HG02885 (cell line): ENCODE measurements at regions not wholly inside any gene's neighbourhood (a gene's known extent, or its start where the extent isn't known, plus 50 kb on each side); places are given as distances from the start of the nearest gene placed in this dataset.
A peak's percentile ranks its signal among the peaks of the same experiment; 100 is the strongest.

Source experiments
- ATAC-seq: cut with Tn5 transposase; IDR thresholded peaks from one replicate; pipeline ENCODE4 v1.9.1; 2021; ENCODE audit warnings: mild to moderate bottlenecking; ENCODE audit not compliant: unreplicated experiment, poor library complexity

GRCh38 chr6:166106076-166106686 lies 61.5 kb downstream of the TBXT start:
- peak; percentile 87 for ATAC-seq

- ATAC-seq, result peak; percentile 23
Measured at GRCh38 chr6:166105341-166106075, 62.1 kb downstream of the TBXT start.

- no peak for ATAC-seq
Measured at GRCh38 chr6:166104872-166105271, 62.8 kb downstream of the TBXT start.

DNA sequence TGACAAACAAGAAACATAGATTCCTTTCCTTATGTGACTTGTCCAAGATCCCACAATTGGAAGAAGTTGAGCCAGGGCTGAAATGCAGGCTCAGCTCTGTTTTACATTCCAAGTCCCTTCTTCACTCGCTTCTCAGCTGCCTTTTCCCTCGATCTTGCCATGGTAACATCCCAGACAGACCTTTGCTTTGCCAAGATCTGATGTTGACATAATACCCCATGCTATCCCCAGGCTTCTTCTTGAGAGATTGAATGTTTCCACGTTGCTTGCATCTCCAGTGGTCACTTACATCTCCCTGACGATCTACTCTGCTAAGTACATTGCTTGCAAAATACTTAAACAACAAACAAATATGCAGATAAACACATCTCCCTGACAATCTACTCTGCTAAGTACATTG lies 63.5 kb downstream of the TBXT start:
- no peak for ATAC-seq

DNA sequence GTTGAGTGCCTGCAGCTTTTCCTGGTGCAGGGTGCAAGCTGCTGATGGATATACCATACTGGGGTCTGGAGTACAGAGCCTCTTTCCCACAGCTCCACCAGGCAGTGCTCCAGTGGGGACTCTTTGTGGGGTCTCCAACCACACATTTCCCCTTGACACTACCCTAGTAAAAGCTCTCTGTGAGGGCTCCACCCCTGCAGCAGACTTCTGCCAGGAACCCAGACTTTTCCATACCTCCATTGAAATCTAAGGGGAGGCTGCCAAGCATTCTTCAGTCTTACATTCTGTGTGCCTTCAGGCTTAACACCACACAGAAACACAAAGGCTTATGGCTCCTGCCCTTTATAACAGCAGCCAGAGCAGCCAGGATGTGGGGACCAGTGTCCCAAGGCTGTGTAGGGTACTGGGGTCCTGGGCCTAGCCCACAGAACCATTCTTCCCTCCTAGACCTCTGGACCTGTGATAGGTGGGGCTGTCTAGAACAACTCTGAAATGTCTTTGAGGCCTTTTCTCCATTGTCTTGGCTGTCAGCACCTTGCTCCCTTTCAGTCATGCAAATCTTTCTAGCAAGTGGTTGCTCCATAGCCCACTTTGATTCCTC lies 65.7 kb downstream of the TBXT start:
- no peak for ATAC-seq

DNA sequence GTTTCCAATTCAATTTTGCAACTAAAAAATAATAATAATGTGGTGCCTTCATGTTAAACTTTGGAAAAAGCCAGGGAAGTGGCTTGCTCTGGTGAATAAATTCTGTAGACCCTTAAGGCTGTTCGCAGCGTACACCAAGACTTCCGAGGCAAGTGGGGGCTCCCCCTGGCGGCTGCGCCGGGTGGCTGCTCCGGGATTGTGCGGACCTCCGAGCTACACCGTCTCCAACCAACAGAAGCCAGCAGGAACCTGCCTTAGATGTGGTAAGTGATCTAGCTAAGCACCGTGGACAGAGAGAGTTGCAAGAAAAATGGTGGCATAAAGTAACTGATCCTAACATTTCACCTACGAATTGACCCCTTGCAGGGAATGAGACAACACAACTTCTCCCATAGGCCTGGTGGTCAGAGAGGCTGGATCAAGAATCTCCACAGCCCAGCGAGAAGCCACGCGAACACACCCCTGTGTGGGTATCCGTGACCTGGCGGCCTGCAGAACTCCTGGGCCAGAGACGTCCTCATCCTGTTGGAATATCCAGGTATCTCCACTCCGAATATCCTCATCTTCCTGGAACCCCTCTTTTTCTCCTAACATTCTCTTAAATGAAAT lies 69.6 kb downstream of the TBXT start:
- peak; percentile 98 for ATAC-seq

- ATAC-seq, result no peak
Measured at GRCh38 chr6:166087852-166088251, 79.8 kb downstream of the TBXT start.

- ATAC-seq, result no peak
Measured at GRCh38 chr6:166087246-166087645, 80.4 kb downstream of the TBXT start.

DNA sequence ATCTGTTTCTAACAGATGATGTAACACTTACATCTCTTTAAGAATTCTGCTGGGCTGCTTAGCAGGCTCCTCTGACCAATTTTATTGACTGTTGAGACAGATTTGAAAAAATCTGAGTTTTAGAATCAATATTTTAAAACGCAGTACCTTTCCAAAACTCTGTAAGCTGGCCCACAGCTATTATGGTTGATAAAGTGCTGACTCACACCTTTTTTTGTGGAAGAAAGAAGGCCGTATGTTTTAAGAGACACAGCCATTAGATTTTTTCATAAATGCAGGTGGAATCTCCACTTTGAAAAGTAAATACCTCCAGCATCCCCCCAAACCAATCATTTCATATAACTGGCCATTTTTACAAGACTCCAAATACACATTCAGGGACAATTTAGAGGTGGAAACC lies 82.2 kb downstream of the TBXT start:
- no peak for ATAC-seq

DNA sequence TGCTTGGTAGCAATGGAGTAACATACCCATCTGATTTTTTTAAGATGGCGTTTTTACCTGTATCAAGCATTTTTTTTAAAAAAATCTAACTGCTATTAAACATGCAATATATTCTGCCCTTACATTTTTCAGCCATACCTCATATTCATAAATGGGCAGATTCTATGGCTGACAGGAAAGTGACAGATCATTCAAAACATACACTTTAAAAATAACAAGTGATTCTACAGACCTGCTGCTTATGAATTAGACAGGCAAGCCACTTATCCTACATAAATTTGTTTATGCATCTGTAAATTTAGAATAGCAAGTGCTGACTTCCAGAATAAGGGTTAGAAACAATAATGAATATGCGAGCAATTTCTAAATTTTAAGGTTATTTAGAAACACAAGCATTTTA lies 82.7 kb downstream of the TBXT start:
- ATAC-seq, result no peak

DNA sequence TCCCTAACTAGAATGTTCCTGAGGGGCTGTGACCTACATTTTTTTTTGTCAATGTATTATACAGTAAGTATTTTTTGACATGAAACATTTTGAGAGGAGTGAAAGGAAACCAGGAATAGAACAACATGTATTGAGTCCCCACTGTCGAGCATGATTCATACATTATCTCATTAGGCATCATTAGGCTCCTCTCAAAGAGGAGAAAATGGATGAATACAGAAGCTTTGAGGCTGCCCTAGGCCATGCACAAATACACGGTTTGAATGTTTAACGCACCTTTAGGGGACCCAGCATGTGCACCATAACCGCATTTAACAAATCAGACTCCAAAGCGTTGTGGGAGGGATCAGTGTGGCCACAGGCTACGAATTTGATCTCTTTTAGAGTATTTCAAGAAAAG lies 87.8 kb downstream of the TBXT start:
- no peak for ATAC-seq

DNA sequence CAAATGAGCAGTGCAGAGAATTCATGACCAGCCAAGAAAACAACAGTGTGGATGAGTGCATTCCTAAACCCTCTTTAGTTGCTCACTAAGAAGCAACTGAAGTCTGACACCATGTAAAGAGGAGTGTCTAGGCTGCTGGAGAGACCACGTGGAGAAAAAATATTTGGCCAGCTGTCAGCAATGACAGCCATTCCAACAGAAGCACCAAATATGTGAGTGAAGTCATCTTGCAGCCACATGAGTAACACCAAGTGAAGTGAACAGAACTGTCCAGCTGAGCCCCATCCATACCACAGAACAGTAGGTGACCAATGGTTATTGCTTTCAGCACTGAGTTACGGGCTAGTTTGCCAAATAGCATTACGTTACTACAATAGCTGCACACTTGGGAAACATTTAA lies 89.4 kb downstream of the TBXT start:
- no peak for ATAC-seq

DNA sequence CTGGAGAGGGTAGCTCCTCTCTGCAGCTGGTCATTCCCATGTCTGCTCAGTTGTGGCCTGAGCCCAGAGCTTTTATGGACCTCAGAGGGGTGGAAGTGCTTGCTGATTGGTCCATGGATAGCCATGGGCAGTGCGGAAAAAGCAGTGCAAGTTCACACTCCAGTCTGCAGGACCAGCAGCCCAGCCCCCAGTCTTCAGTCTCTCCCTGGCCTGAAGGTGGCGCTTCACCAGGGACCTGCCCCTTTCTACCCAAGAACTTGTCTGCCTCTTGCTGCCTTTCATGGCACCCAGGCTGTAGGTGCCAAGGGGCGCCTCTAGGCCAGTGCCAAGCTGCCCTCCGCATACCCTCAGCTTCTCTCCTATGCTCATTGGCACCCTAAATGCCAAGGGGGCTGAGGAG lies 91.0 kb downstream of the TBXT start:
- ATAC-seq, result no peak

GRCh38 chr6:166075925-166076324 lies 91.7 kb downstream of the TBXT start:
- no peak for ATAC-seq

- ATAC-seq, result no peak
Measured at GRCh38 chr6:166075186-166075585, 92.5 kb downstream of the TBXT start.

DNA sequence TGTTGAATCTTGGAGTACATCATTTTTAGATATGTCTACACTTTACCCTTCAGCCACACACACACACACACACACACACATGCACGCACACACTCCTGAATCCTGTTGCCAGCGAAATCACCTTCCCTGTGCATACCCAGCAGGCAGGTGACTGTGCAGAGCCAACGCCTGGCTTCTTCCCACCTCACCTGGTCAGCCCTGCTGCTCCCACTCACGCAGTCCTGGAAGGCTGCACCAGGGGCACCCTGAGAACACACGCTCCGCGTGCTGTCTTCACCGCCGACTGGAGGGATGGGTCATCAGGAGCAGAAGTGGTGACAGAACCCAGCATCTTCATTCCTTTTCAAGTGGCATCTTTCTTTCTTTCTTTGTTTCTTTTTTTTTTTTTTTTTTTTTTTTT lies 94.6 kb downstream of the TBXT start:
- ATAC-seq, result no peak

GRCh38 chr6:166068768-166069167 lies 98.9 kb downstream of the TBXT start:
- no peak for ATAC-seq

GRCh38 chr6:166058064-166058739 lies 109.4 kb downstream of the TBXT start:
- no peak for ATAC-seq

DNA sequence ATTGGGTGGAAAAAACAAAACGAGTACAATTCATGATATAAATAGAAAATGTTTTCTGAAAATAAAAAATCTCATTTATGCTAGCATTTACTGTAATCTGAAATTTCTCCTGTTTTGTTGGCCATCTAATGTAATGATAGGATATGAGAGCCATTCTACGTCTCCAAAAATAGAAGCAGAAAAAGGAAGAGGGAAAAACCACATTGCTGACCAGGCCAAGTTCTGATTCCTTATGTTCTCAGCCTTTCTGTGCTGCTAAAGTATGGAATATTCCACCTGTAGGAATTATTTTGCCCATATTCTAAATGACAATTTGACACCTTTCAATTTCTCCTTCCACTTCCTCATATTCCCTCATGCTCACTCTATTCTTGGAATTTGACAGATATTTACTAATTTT lies 110.2 kb downstream of the TBXT start:
- ATAC-seq, result no peak

- ATAC-seq, result no peak
Measured at GRCh38 chr6:166056637-166057036, 111.0 kb downstream of the TBXT start.

DNA sequence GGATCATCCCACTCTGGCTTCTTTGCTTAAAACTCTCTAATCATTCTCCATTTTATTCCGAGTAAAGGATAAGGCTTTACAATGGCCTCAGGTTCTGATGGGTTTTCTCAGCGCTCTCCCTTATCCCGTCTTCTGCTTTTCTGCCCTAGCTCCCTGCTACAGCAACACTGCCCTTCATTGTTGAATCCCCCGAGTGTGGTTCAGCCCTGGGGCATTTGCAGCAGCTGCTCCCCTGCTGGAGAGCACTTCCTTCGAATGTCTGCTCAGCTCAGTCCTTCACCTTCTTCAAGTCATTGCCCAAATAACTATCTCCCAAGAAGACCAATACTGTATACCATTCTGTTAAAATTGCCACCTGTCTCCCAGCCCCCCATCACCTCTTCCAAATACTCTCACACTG lies 111.8 kb downstream of the TBXT start:
- ATAC-seq, result no peak
